ENCODE measurements at regions not wholly inside any gene's neighbourhood (a gene's known extent, or its start where the extent isn't known, plus 50 kb on each side); places are given as distances from the start of the nearest gene placed in this dataset.
A peak's percentile ranks its signal among the peaks of the same experiment; 100 is the strongest.

DNA sequence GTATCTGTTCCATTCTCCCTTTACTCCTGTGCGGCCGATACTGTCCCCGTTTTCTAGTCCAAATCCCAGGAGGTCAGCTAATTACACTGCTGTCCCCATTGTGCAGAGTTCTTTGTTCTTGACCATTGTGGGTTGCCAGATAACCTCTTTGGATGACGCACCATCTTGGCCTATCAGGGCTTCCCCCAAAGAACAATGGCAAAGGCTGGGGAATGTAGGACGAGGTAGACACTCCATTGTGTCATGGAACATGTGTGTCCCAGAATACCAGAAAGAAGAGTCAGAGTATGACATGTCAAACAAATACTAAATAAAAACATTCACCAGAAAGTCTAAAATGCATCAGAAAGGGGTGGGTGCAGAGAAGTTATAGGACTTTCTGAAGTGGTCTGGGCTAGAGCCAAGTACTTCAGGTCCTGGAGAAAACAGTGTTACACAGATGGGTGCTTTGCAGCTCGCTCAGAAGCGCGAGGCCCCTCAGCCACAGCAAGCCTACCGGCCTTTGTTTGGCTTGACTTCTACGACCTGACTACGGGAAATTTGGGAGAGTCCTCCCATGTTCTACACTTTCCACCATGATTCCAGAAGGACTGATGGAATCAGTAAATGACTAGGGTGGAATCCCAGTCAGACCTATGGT lies 83.2 kb upstream of the SSBP2 start:
- Histone ChIP-seq H4K20me1 (ENCODE audit: insufficient read depth, low read length) (no peaks in the 10 kb centered on the region), H3K4me3 (ENCODE audit: low read depth, low read length, poor library complexity, severe bottlenecking) (no peak overlapping the region), H3K4me1 (ENCODE audit: insufficient read depth, low read length, poor library complexity, severe bottlenecking) (peaks cover 5% of the 10 kb centered on the region), H3K9me3 (ENCODE audit: low read length) (no peaks in the 10 kb centered on the region), H3K27ac (ENCODE audit: low read depth, low read length, poor library complexity, severe bottlenecking) (no peak overlapping the region), H3K79me2 (ENCODE audit: insufficient read depth, low read depth, low read length) (no peaks in the 10 kb centered on the region), H3K36me3 (ENCODE audit: insufficient read depth, low read length) (no peaks in the 10 kb centered on the region), H3K9me2 (ENCODE audit: insufficient read depth, low read length) (no peaks in the 10 kb centered on the region), H3K4me2 (ENCODE audit: low read length) (no peak overlapping the region), H2AFZ (ENCODE audit: low read length) (no peak overlapping the region)
- no TSS peak for BruUV-seq (replicated peaks)
- intact Hi-C loops (cut with micrococcal nuclease; ENCODE audit: unreplicated experiment) = no loop called here
- TF ChIP-seq, protein P1, sequence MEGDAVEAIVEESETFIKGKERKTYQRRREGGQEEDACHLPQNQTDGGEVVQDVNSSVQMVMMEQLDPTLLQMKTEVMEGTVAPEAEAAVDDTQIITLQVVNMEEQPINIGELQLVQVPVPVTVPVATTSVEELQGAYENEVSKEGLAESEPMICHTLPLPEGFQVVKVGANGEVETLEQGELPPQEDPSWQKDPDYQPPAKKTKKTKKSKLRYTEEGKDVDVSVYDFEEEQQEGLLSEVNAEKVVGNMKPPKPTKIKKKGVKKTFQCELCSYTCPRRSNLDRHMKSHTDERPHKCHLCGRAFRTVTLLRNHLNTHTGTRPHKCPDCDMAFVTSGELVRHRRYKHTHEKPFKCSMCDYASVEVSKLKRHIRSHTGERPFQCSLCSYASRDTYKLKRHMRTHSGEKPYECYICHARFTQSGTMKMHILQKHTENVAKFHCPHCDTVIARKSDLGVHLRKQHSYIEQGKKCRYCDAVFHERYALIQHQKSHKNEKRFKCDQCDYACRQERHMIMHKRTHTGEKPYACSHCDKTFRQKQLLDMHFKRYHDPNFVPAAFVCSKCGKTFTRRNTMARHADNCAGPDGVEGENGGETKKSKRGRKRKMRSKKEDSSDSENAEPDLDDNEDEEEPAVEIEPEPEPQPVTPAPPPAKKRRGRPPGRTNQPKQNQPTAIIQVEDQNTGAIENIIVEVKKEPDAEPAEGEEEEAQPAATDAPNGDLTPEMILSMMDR (conservative IDR thresholded peaks at IDR 0.05; ENCODE audit: low read length) = no peak
- no peak for TF ChIP-seq EZH2phosphoT487 (IDR thresholded peaks at IDR 0.05; ENCODE audit: borderline replicate concordance, low read depth, low read length)
- no peak for DNase-seq (ENCODE audit: low spot score)
- ChIA-PET CTCF (ENCODE audit: unreplicated experiment) (no interaction called here), POLR2A (interaction anchor here (0.9 to 1.2 kb wide), 3 partner anchors 16 to 55 kb away, joined by 3 read pairs; no protein-coding TSS in a partner anchor)

DNA sequence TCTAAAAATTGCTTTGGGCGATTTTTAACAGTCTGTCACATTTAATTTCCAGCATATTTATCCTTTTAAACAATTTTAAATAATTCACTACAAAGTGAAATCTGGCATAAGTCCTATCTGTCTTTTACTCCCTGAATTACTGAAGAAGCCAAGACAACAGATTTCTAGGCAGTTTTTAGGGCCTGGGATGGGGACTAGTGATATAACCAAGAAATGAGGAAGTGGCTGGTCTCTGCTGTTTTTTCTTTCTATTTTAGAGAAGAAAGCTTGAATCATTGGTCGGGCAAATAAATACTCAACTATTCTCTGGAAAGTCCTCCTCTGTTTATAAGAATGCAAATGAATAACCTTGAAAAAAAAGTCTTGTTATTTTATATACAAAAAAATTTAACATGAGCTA lies 79.7 kb upstream of the SSBP2 start:
- no peaks in the 10 kb centered on the region for H3K36me3 ChIP-seq (ENCODE audit: insufficient read depth, low read length)
- H3K9me2 ChIP-seq (ENCODE audit: insufficient read depth, low read length) = no peaks in the 10 kb centered on the region
- H3K4me2 ChIP-seq (ENCODE audit: low read length) = no peak overlapping the region
- BruUV-seq (replicated peaks) = no TSS peak
- no peaks in the 10 kb centered on the region for H3K4me1 ChIP-seq (ENCODE audit: insufficient read depth, low read length, poor library complexity, severe bottlenecking)
- DNase-seq (ENCODE audit: low spot score) = peak; percentile 44
- H4K20me1 ChIP-seq (ENCODE audit: insufficient read depth, low read length) = no peaks in the 10 kb centered on the region
- ChIA-PET POLR2A (interaction anchor here (0.6 to 1.8 kb wide), 6 partner anchors 9 to 320 kb away, joined by 3 to 6 read pairs (median 4); no protein-coding TSS in a partner anchor), CTCF (ENCODE audit: unreplicated experiment) (interaction anchor here (0.6 kb wide), 1 partner anchor 71 kb away, joined by 3 read pairs; no protein-coding TSS in a partner anchor)
- H3K9me3 ChIP-seq (ENCODE audit: low read length) = no peaks in the 10 kb centered on the region
- TF ChIP-seq, protein P1 (conservative IDR thresholded peaks at IDR 0.05; ENCODE audit: low read length) = no peak
- no peak for TF ChIP-seq EZH2phosphoT487 (IDR thresholded peaks at IDR 0.05; ENCODE audit: borderline replicate concordance, low read depth, low read length)
- H2AFZ ChIP-seq (ENCODE audit: low read length) = peak overlapping the region; percentile 24; the same call in 1 of the 2 replicates
- H3K27ac ChIP-seq (ENCODE audit: low read depth, low read length, poor library complexity, severe bottlenecking) = no peak overlapping the region
- intact Hi-C loops (cut with micrococcal nuclease; ENCODE audit: unreplicated experiment) = no loop called here
- H3K79me2 ChIP-seq (ENCODE audit: insufficient read depth, low read depth, low read length) = no peaks in the 10 kb centered on the region
- H3K4me3 ChIP-seq (ENCODE audit: low read depth, low read length, poor library complexity, severe bottlenecking) = no peak overlapping the region

DNA sequence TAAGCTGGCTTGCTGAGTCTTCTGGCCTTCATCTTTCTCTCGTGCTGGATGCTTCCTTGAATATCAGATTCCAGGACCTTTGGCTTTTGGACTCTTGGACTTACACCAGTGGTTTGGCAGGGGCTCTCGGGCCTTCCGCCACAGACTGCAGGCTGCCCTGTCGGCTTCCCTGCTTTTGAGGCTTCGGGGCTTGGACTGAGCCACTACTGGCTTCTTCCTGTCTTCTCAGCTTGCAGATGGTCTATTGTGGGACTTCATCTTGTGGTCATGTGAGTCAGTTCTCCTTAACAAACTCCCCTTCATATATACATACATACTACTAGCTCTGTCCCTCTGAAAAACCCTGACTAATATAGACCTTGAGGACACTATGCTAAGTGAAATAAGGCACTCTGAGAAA lies 78.3 kb upstream of the SSBP2 start:
- intact Hi-C loops (cut with micrococcal nuclease; ENCODE audit: unreplicated experiment) = no loop called here
- Histone ChIP-seq H3K4me3 (ENCODE audit: low read depth, low read length, poor library complexity, severe bottlenecking) (no peak overlapping the region), H3K9me3 (ENCODE audit: low read length) (no peaks in the 10 kb centered on the region), H4K20me1 (ENCODE audit: insufficient read depth, low read length) (no peaks in the 10 kb centered on the region), H3K27ac (ENCODE audit: low read depth, low read length, poor library complexity, severe bottlenecking) (no peak overlapping the region), H3K9me2 (ENCODE audit: insufficient read depth, low read length) (no peaks in the 10 kb centered on the region), H3K79me2 (ENCODE audit: insufficient read depth, low read depth, low read length) (no peaks in the 10 kb centered on the region), H2AFZ (ENCODE audit: low read length) (no peak overlapping the region; the same call in 1 of the 2 replicates), H3K4me1 (ENCODE audit: insufficient read depth, low read length, poor library complexity, severe bottlenecking) (no peaks in the 10 kb centered on the region), H3K4me2 (ENCODE audit: low read length) (no peak overlapping the region), H3K36me3 (ENCODE audit: insufficient read depth, low read length) (no peaks in the 10 kb centered on the region)
- DNase-seq (ENCODE audit: low spot score) = no peak
- ChIA-PET CTCF (ENCODE audit: unreplicated experiment) (no interaction called here), POLR2A (no interaction called here)
- TF ChIP-seq EZH2phosphoT487 (IDR thresholded peaks at IDR 0.05; ENCODE audit: borderline replicate concordance, low read depth, low read length) = no peak
- TF ChIP-seq, protein P1 (conservative IDR thresholded peaks at IDR 0.05; ENCODE audit: low read length) = no peak
- BruUV-seq (replicated peaks) = no TSS peak
